ENCODE measurements at regions not wholly inside any gene's neighbourhood (a gene's known extent, or its start where the extent isn't known, plus 50 kb on each side); places are given as distances from the start of the nearest gene placed in this dataset.

- ChIA-PET POLR2A (ENCODE audit: low non-redundant PET) (no interaction called here), CTCF (no interaction called here)
- TF ChIP-seq, protein P1, sequence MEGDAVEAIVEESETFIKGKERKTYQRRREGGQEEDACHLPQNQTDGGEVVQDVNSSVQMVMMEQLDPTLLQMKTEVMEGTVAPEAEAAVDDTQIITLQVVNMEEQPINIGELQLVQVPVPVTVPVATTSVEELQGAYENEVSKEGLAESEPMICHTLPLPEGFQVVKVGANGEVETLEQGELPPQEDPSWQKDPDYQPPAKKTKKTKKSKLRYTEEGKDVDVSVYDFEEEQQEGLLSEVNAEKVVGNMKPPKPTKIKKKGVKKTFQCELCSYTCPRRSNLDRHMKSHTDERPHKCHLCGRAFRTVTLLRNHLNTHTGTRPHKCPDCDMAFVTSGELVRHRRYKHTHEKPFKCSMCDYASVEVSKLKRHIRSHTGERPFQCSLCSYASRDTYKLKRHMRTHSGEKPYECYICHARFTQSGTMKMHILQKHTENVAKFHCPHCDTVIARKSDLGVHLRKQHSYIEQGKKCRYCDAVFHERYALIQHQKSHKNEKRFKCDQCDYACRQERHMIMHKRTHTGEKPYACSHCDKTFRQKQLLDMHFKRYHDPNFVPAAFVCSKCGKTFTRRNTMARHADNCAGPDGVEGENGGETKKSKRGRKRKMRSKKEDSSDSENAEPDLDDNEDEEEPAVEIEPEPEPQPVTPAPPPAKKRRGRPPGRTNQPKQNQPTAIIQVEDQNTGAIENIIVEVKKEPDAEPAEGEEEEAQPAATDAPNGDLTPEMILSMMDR (conservative IDR thresholded peaks at IDR 0.05; ENCODE audit: low read depth): no peak
- no peak for DNase-seq (ENCODE audit: low spot score)
- no peak overlapping the region for H3K27ac ChIP-seq
Observed at GRCh38 chrX:107502316-107502715, 52.9 kb downstream of the FRMPD3 start.

DNA sequence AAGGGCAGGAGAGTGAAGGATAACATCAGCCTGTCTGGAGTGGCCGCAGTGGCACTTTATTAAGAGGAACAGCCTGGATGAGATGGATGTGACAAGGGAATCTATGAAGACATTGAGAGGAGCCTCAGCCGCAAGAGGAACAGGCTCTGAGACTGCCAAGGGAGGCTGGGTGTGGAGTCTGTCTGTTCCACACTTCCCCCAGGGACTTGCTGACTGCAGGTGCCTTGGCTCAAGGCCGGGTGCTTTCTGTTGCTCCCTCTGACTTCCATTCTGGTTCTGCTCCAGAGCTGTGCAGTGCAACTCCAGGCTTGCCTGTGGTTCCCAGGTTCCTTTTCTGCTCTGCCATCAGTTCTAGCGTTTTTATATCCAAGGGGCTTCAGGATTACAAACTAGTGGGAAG lies 54.6 kb downstream of the FRMPD3 start:
- H3K27ac ChIP-seq: no peak overlapping the region
- TF ChIP-seq, protein P1 (conservative IDR thresholded peaks at IDR 0.05; ENCODE audit: low read depth): no peak
- ChIA-PET CTCF (interaction anchor here (0.6 kb wide), 1 partner anchor 403 kb away, joined by 6 read pairs; no protein-coding TSS in a partner anchor), POLR2A (ENCODE audit: low non-redundant PET) (no interaction called here)
- DNase-seq (ENCODE audit: low spot score): no peak

GRCh38 chrX:107505223-107505622 lies 55.8 kb downstream of the FRMPD3 start:
- CTCF ChIA-PET: no interaction called here
- DNase-seq (ENCODE audit: low spot score): no peak
- H3K27ac ChIP-seq: no peak overlapping the region
- TF ChIP-seq, protein P1 (conservative IDR thresholded peaks at IDR 0.05; ENCODE audit: low read depth): no peak
- POLR2A ChIA-PET (ENCODE audit: low non-redundant PET): no interaction called here

- ChIA-PET CTCF (no interaction called here), POLR2A (ENCODE audit: low non-redundant PET) (no interaction called here)
- TF ChIP-seq, protein P1 (conservative IDR thresholded peaks at IDR 0.05; ENCODE audit: low read depth): no peak
- no peak for DNase-seq (ENCODE audit: low spot score)
- H3K27ac ChIP-seq: no peak overlapping the region
Observed at GRCh38 chrX:107506596-107507031, 57.2 kb downstream of the FRMPD3 start.

GRCh38 chrX:107507093-107507743 lies 57.8 kb downstream of the FRMPD3 start:
- ChIA-PET POLR2A (ENCODE audit: low non-redundant PET) (no interaction called here), CTCF (interaction anchor here (0.7 kb wide), 1 partner anchor 27 kb away, joined by 3 read pairs; no protein-coding TSS in a partner anchor)
- no peak overlapping the region for H3K27ac ChIP-seq
- TF ChIP-seq, protein P1 (conservative IDR thresholded peaks at IDR 0.05; ENCODE audit: low read depth): no peak
- no peak for DNase-seq (ENCODE audit: low spot score)

GRCh38 chrX:107507744-107508117 lies 58.3 kb downstream of the FRMPD3 start:
- H3K27ac ChIP-seq: no peak overlapping the region
- CTCF ChIA-PET: interaction anchor here (0.7 kb wide), 1 partner anchor 26 kb away, joined by 3 read pairs; no protein-coding TSS in a partner anchor
- TF ChIP-seq, protein P1 (conservative IDR thresholded peaks at IDR 0.05; ENCODE audit: low read depth): no peak
- POLR2A ChIA-PET (ENCODE audit: low non-redundant PET): no interaction called here
- no peak for DNase-seq (ENCODE audit: low spot score)
